GM23338 (cell line): ENCODE measurements at regions not wholly inside any gene's neighbourhood (a gene's known extent, or its start where the extent isn't known, plus 50 kb on each side); places are given as distances from the start of the nearest gene placed in this dataset.

Source experiments
- CREB1 ChIP-seq: fragments of 250-450 bp; sonication (Bioruptor Pico); IDR thresholded peaks from 2 replicates; pipeline ENCODE4 v1.5.0; 2020; ENCODE audit warnings: low read depth, mild to moderate bottlenecking, moderate library complexity
- CTCF ChIP-seq, 2 experiments: fragments of 200-600 bp in 1 of 2; sonication (generic) in 1 of 2; conservative IDR thresholded peaks; 2 replicates each; pipeline versions ENCODE4 v1.5.1 to v1.6.1; 2016 to 2017; ENCODE audit warnings: antibody characterized with exemption in 2 of 2, low read depth in 2 of 2, mild to moderate bottlenecking in 2 of 2, moderate library complexity in 1 of 2
- ETS1 ChIP-seq: IDR thresholded peaks from 2 replicates; pipeline ENCODE4 v1.6.1; 2016; ENCODE audit warnings: antibody characterized with exemption
- EZH2 ChIP-seq: fragments of 200-600 bp; sonication (generic); IDR thresholded peaks from one replicate; pipeline ENCODE4 v1.8.0; 2017; ENCODE audit warnings: antibody characterized with exemption, mild to moderate bottlenecking, low read depth; ENCODE audit not compliant: unreplicated experiment
- EZH2phosphoT487 ChIP-seq: fragments of 200-600 bp; sonication (generic); IDR thresholded peaks from one replicate; pipeline ENCODE4 v1.8.1; 2018; ENCODE audit warnings: antibody characterized with exemption; ENCODE audit not compliant: unreplicated experiment
- JUNB ChIP-seq: IDR thresholded peaks from one replicate; pipeline ENCODE4 v1.6.1; 2016; ENCODE audit warnings: antibody characterized with exemption; ENCODE audit not compliant: unreplicated experiment
- NANOG ChIP-seq: IDR thresholded peaks from 2 replicates; pipeline ENCODE4 v1.6.1; 2016; ENCODE audit warnings: antibody characterized with exemption, borderline replicate concordance
- POLR2AphosphoS5 ChIP-seq: IDR thresholded peaks from 2 replicates; pipeline ENCODE4 v1.6.1; 2016; ENCODE audit warnings: antibody characterized with exemption, low read depth
- STAT1 ChIP-seq: IDR thresholded peaks from one replicate; pipeline ENCODE4 v1.6.1; 2016; ENCODE audit warnings: antibody characterized with exemption; ENCODE audit not compliant: unreplicated experiment
- ZNF462 ChIP-seq: fragments of 250-450 bp; sonication (Bioruptor Pico); IDR thresholded peaks from 2 replicates; pipeline ENCODE4 v1.5.0; 2020; ENCODE audit warnings: mild to moderate bottlenecking, moderate library complexity

- TF ChIP-seq EZH2, result no peak
- TF ChIP-seq CTCF (conservative IDR thresholded peaks at IDR 0.05; ENCODE audit: low read depth in 2 of 2), result no peak
- TF ChIP-seq POLR2AphosphoS5, result no peak
- no peak for TF ChIP-seq JUNB
- TF ChIP-seq NANOG, result no peak
- TF ChIP-seq EZH2phosphoT487, result no peak
- no peak for TF ChIP-seq CREB1 (CRISPR knock-in tag)
- no peak for TF ChIP-seq ETS1
- no peak for TF ChIP-seq ZNF462
- TF ChIP-seq STAT1, result no peak
Measured at GRCh38 chr1:30051777-30052176, 671.6 kb downstream of the MATN1 start.
